AG04450 (cell line): ENCODE measurements at regions not wholly inside any gene's neighbourhood (a gene's known extent, or its start where the extent isn't known, plus 50 kb on each side); places are given as distances from the start of the nearest gene placed in this dataset.
"Not testable (repeated sequence)": the region's sequence is repeated elsewhere in the genome, so short reads cannot be mapped to it uniquely, and the experiment has no call there.

Experiments used
- CTCF ChIA-PET: fragments of 300-600, 350-600 bp; formaldehyde crosslinking; extraction: SDS; loops from one replicate; lab custom pipeline; 2022; ENCODE audit warnings: antibody characterized with exemption, inconsistent platforms; lab: Charles Lee
- POLR2A ChIA-PET: fragments of 350-600 bp; formaldehyde crosslinking; extraction: SDS; loops from one replicate; lab custom pipeline; 2021; ENCODE audit warnings: antibody characterized with exemption, inconsistent platforms; lab: Yijun Ruan, JAX
- DNase-seq: peaks from one replicate; pipeline ENCODE4 v3.0.0-alpha.2; 2011; ENCODE audit warnings: low read depth, low spot score
- H3K27ac ChIP-seq: one replicate; pipeline ENCODE4 v1.5.1; 2012; ENCODE audit warnings: low read depth, low read length, control low read depth
- H3K27me3 ChIP-seq: one replicate; pipeline ENCODE4 v1.6.0; 2012; ENCODE audit warnings: low read length; ENCODE audit not compliant: control insufficient read depth, insufficient read depth
- H3K4me3 ChIP-seq: 2 replicates; pipeline ENCODE4 v1.5.1; 2011; ENCODE audit warnings: mild to moderate bottlenecking, low read depth, low read length, control low read depth
- H3K9me3 ChIP-seq: 2 replicates; pipeline ENCODE4 v1.5.1; 2012; ENCODE audit warnings: low read length; ENCODE audit not compliant: control insufficient read depth, insufficient read depth
- CTCF ChIP-seq: IDR thresholded peaks from 2 replicates; pipeline ENCODE4 v1.5.1; 2011; ENCODE audit warnings: low read depth, low read length, control low read depth, inconsistent platforms

- Histone ChIP-seq H3K27me3 (no peaks in the 10 kb centered on the region), H3K4me3 (no peak overlapping the region), H3K9me3 (no peaks in the 10 kb centered on the region), H3K27ac (no peak overlapping the region)
- DNase-seq: no peak
- no peak for TF ChIP-seq CTCF
- CTCF ChIA-PET: no interaction called here
- POLR2A ChIA-PET: no interaction called here
Observed at GRCh38 chr1:100661176-100661575, 58.4 kb upstream of the VCAM1 start.

- H3K4me3 ChIP-seq, CTCF ChIA-PET, DNase-seq, H3K27me3 ChIP-seq, H3K27ac ChIP-seq, POLR2A ChIA-PET, H3K9me3 ChIP-seq: not testable (repeated sequence)
Observed at GRCh38 chr1:100668494-100668893, 51.0 kb upstream of the VCAM1 start.
